H1 (cell line): ENCODE measurements at regions not wholly inside any gene's neighbourhood (a gene's known extent, or its start where the extent isn't known, plus 50 kb on each side); places are given as distances from the start of the nearest gene placed in this dataset.

Experiments
- KDM1A ChIP-seq: fragments of 200-600, 300-600 bp; sonication (generic); IDR thresholded peaks from 2 replicates; pipeline ENCODE4 v1.7.1; 2016; ENCODE audit warnings: mild to moderate bottlenecking, low read length, borderline replicate concordance
- KDM4A ChIP-seq: IDR thresholded peaks from one replicate; pipeline ENCODE4 v1.7.1; 2012; ENCODE audit warnings: low read depth, mild to moderate bottlenecking, moderate library complexity, low read length, inconsistent platforms; ENCODE audit not compliant: severe bottlenecking
- RNF2 ChIP-seq: fragments of 200-900, 300-1000 bp; sonication (generic); IDR thresholded peaks from 2 replicates; pipeline ENCODE4 v1.7.1; 2016; ENCODE audit warnings: borderline replicate concordance, low read depth, mild to moderate bottlenecking, antibody characterized with exemption, low read length; ENCODE audit not compliant: poor library complexity, severe bottlenecking; ENCODE audit errors: missing control alignments
- TF ChIP-seq, protein P1 (sequence below): IDR thresholded peaks from 2 replicates; pipeline ENCODE4 v1.6.1; 2012; ENCODE audit warnings: inconsistent platforms
- TF ChIP-seq, protein P2 (sequence below), 3 experiments: IDR thresholded peaks; 1 replicate in 2 of 3; 2 replicates in 1 of 3; pipeline versions ENCODE4 v1.5.1 to v1.6.1; 2011; ENCODE audit warnings: low read length in 3 of 3, mild to moderate bottlenecking in 3 of 3, inconsistent platforms in 2 of 3, low read depth in 1 of 3, moderate library complexity in 1 of 3; ENCODE audit not compliant: insufficient read depth in 1 of 3; ENCODE audit errors: control extremely low read depth in 1 of 3
- TF ChIP-seq, protein P3 (sequence below): IDR thresholded peaks from 2 replicates; pipeline ENCODE4 v1.6.1; 2011; ENCODE audit warnings: low read depth, mild to moderate bottlenecking, low read length; ENCODE audit not compliant: insufficient read depth
- TF ChIP-seq, protein P4 (sequence below): IDR thresholded peaks from 2 replicates; pipeline ENCODE4 v1.6.1; 2012; ENCODE audit warnings: low read length, inconsistent platforms

DNA sequence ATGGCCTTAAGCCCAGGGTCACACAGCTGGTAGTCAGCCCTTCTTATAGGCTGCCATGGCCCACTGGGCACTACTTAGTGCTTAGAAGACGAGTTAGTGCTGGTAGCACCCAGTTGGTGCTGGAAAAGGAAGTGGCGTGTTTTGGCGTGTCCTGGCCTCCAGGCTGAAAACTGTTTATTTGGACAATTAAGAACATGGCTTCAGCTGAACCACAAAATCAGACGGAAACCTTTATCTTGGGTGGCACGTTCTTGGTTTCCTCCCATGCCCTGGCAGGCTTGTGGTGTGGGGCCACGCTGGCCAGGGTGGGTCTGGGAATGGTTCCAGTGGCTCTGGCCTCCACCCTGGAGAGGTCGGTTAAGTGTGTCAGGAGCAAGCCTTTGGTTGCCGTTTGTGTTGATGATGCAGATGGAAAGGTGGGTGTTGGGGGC lies 141.5 kb upstream of the HAAO start (continued):
- TF ChIP-seq, protein P1, sequence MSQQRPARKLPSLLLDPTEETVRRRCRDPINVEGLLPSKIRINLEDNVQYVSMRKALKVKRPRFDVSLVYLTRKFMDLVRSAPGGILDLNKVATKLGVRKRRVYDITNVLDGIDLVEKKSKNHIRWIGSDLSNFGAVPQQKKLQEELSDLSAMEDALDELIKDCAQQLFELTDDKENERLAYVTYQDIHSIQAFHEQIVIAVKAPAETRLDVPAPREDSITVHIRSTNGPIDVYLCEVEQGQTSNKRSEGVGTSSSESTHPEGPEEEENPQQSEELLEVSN, result no peak
- TF ChIP-seq, protein P2, sequence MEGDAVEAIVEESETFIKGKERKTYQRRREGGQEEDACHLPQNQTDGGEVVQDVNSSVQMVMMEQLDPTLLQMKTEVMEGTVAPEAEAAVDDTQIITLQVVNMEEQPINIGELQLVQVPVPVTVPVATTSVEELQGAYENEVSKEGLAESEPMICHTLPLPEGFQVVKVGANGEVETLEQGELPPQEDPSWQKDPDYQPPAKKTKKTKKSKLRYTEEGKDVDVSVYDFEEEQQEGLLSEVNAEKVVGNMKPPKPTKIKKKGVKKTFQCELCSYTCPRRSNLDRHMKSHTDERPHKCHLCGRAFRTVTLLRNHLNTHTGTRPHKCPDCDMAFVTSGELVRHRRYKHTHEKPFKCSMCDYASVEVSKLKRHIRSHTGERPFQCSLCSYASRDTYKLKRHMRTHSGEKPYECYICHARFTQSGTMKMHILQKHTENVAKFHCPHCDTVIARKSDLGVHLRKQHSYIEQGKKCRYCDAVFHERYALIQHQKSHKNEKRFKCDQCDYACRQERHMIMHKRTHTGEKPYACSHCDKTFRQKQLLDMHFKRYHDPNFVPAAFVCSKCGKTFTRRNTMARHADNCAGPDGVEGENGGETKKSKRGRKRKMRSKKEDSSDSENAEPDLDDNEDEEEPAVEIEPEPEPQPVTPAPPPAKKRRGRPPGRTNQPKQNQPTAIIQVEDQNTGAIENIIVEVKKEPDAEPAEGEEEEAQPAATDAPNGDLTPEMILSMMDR (IDR thresholded peaks at IDR 0.05; ENCODE audit: control extremely low read depth in 1 of 3, insufficient read depth in 1 of 3, low read depth in 1 of 3, low read length in 3 of 3), result no peak
- TF ChIP-seq KDM1A, result no peak
- TF ChIP-seq, protein P3, sequence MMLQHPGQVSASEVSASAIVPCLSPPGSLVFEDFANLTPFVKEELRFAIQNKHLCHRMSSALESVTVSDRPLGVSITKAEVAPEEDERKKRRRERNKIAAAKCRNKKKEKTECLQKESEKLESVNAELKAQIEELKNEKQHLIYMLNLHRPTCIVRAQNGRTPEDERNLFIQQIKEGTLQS, result no peak
- TF ChIP-seq RNF2, result no peak
- TF ChIP-seq KDM4A, result no peak
- TF ChIP-seq, protein P4, sequence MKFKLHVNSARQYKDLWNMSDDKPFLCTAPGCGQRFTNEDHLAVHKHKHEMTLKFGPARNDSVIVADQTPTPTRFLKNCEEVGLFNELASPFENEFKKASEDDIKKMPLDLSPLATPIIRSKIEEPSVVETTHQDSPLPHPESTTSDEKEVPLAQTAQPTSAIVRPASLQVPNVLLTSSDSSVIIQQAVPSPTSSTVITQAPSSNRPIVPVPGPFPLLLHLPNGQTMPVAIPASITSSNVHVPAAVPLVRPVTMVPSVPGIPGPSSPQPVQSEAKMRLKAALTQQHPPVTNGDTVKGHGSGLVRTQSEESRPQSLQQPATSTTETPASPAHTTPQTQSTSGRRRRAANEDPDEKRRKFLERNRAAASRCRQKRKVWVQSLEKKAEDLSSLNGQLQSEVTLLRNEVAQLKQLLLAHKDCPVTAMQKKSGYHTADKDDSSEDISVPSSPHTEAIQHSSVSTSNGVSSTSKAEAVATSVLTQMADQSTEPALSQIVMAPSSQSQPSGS, result no peak
